Kidney (tissue), 13 donors: ENCODE measurements at regions not wholly inside any gene's neighbourhood (a gene's known extent, or its start where the extent isn't known, plus 50 kb on each side); places are given as distances from the start of the nearest gene placed in this dataset.

Experiments used
- DNase-seq, 5 donors: peaks; one replicate each; pipeline ENCODE4 v3.0.0-alpha.2; 2013 to 2020
- FAIRE-seq: peaks from 2 replicates; lab custom pipeline; 2012; peaks lifted over from hg19 to GRCh38; lab: Jason Lieb, UNC
- H3K27ac ChIP-seq, 2 donors: one replicate each; pipeline ENCODE4 v1.7.0; 2013; ENCODE audit warnings: low read depth in 2 of 2, low read length in 2 of 2, inconsistent platforms in 1 of 2
- H3K27me3 ChIP-seq: one replicate; pipeline ENCODE4 v1.7.1; 2013; ENCODE audit warnings: low read length, inconsistent platforms; ENCODE audit not compliant: control insufficient read depth, insufficient read depth
- H3K36me3 ChIP-seq, 3 donors: one replicate each; pipeline versions ENCODE4 v1.7.0 to v1.7.1; 2013; ENCODE audit warnings: low read length in 3 of 3, control low read depth in 1 of 3, inconsistent platforms in 1 of 3; ENCODE audit not compliant: insufficient read depth in 3 of 3, control insufficient read depth in 2 of 3
- H3K4me1 ChIP-seq, 3 donors: one replicate each; pipeline versions ENCODE4 v1.7.0 to v1.7.1; 2013; ENCODE audit warnings: low read length in 3 of 3, inconsistent platforms in 1 of 3, low read depth in 1 of 3; ENCODE audit not compliant: control insufficient read depth in 2 of 3, insufficient read depth in 2 of 3
- H3K4me3 ChIP-seq, 3 donors: one replicate each; pipeline versions ENCODE4 v1.7.0 to v1.8.1; 2013; ENCODE audit warnings: low read length in 3 of 3, control low read depth in 1 of 3, inconsistent platforms in 1 of 3
- H3K9ac ChIP-seq, 3 donors: one replicate each; pipeline versions ENCODE4 v1.7.0 to v1.7.1; 2013; ENCODE audit warnings: low read length in 3 of 3, control low read depth in 1 of 3, inconsistent platforms in 1 of 3
- H3K9me3 ChIP-seq, 3 donors: one replicate each; pipeline versions ENCODE4 v1.7.0 to v1.7.1; 2013; ENCODE audit warnings: low read length in 3 of 3, control low read depth in 1 of 3, inconsistent platforms in 1 of 3; ENCODE audit not compliant: control insufficient read depth in 2 of 3, insufficient read depth in 1 of 3
- CTCF ChIP-seq: IDR thresholded peaks from 3 replicates; pipeline ENCODE4 v1.5.1; 2012; ENCODE audit warnings: mild to moderate bottlenecking, moderate library complexity, borderline replicate concordance; ENCODE audit not compliant: insufficient read depth; ENCODE audit errors: extremely low read depth
- intact Hi-C: fragments of 100-400 bp; cut with DNase I; formaldehyde crosslinking; loops from one replicate; pipeline ENCODE4 v1.11.1; 2022
- donor health status: control.
- donor health status: control.
- donor health status: control.
- donor health status: control.
- donor health status: control.
- donor health status: DM: yes; HTN: yes; CAD: no.
- donor health status: Normal renal cell carcinoma (clear cell type).

DNA sequence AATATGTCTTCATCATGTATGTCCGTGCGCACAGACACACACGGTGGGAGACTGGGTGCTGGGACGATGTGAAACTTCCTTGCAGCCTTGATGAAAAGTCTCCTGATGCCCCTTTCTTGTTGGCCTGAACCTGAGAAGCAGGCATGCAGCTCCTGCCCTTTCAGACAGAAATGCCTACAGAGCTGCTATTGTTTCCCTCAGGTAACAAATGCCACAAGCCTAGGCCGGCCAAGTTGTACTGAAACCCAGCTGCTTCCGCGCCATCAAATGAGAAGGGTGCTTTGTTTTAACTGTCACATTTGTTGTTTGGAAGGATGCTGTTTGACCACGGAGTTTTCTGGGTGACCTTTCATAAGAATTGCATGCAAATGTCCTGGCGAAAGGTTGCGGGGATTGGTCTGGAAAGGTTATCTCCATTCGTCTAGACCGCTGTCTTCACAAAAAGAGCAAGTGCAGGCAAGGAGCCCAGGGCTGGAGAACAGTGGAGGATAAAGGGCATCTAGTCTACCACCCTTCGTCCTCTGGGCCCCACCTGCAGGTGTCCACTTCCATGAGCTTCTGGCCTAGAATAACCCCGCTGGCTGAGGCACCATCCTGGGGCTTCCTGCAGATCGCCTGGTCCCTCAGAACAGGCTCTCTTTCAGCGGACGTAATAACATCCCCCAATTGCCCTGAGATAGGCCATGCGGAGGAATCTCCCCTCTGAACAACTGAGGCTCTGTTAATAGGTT, 197.2 kb downstream of the SEMA6A start:
- FAIRE-seq = no peak

DNA sequence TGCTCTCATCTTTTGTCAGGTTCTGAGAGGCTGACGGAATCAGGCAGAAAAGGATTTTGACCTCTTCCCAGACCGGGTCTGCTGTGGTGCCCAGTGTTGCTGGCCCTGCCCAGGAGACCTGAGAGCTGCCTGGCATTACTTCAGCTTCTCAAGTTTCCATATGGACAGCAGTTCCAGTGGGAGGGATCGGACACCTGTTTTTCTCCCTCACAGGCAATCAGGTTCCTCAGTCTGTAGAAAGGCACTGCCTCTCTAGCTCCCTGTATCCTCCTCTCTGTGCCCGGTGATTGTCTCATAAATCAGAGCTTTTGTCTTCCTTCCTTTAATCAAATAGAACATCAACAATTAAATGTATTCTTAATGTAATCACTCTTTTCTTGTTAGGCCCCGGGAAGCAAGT, 198.7 kb downstream of the SEMA6A start:
- H3K27ac ChIP-seq = no peak overlapping the region
- FAIRE-seq (no peak), DNase-seq (peak in 4 of 5 donors; percentile 70 to 87 (median 78))
- H3K4me1 ChIP-seq = peaks cover 4 to 10% (median 6%) of the 10 kb centered on the region in 3 donors
- no peaks in the 10 kb centered on the region for H3K36me3 ChIP-seq
- H3K4me3 ChIP-seq = no peak overlapping the region
- no peak overlapping the region for H3K9ac ChIP-seq
- intact Hi-C loops = no loop called here
- no peak for TF ChIP-seq CTCF
- no peaks in the 10 kb centered on the region for H3K9me3 ChIP-seq
- no peaks in the 10 kb centered on the region for H3K27me3 ChIP-seq

More for the DNA sequence above, 197.2 kb downstream of the SEMA6A start:
- H3K27me3 ChIP-seq = no peaks in the 10 kb centered on the region
- H3K4me1 ChIP-seq = peaks cover 0 to 8% (median 4%) of the 10 kb centered on the region in 3 donors
- intact Hi-C loops = no loop called here
- no peak for DNase-seq
- no peak overlapping the region for H3K4me3 ChIP-seq
- no peaks in the 10 kb centered on the region for H3K9me3 ChIP-seq
- H3K27ac ChIP-seq = no peak overlapping the region
- H3K9ac ChIP-seq = no peak overlapping the region
- H3K36me3 ChIP-seq = no peaks in the 10 kb centered on the region
- TF ChIP-seq CTCF = no peak

GRCh38 chr5:116374434-116374852, 200.2 kb downstream of the SEMA6A start:
- Histone ChIP-seq H3K4me3 (no peak overlapping the region), H3K9ac (no peak overlapping the region), H3K27me3 (no peaks in the 10 kb centered on the region), H3K27ac (no peak overlapping the region), H3K4me1 (peaks cover 4 to 13% (median 6%) of the 10 kb centered on the region in 3 donors), H3K9me3 (no peaks in the 10 kb centered on the region), H3K36me3 (no peaks in the 10 kb centered on the region)
- no peak for DNase-seq
- FAIRE-seq = no peak
- intact Hi-C loops = no loop called here
- TF ChIP-seq CTCF = no peak
